ENCODE measurements at regions not wholly inside any gene's neighbourhood (a gene's known extent, or its start where the extent isn't known, plus 50 kb on each side); places are given as distances from the start of the nearest gene placed in this dataset.

GRCh38 chr18:40582105-40582504 lies 1372.9 kb upstream of the PIK3C3 start:
- no peak for DNase-seq

GRCh38 chr18:40577981-40578365 lies 1377.1 kb upstream of the PIK3C3 start:
- no peak for DNase-seq

- DNase-seq: no peak
Measured at GRCh38 chr18:40577239-40577980, 1377.6 kb upstream of the PIK3C3 start.

- no peak for DNase-seq
Measured at GRCh38 chr18:40576507-40577115, 1378.4 kb upstream of the PIK3C3 start.

- DNase-seq: no peak
Measured at GRCh38 chr18:40570615-40571014, 1384.4 kb upstream of the PIK3C3 start.

- DNase-seq: no peak
Measured at GRCh38 chr18:40569605-40570004, 1385.4 kb upstream of the PIK3C3 start.

- DNase-seq: no peak
Measured at GRCh38 chr18:40566510-40566844, 1388.6 kb upstream of the PIK3C3 start.

- DNase-seq: no peak
Measured at GRCh38 chr18:40565805-40566509, 1389.1 kb upstream of the PIK3C3 start.

- DNase-seq: no peak
Measured at GRCh38 chr18:40559556-40559955, 1395.5 kb upstream of the PIK3C3 start.

GRCh38 chr18:40558706-40559392 lies 1396.2 kb upstream of the PIK3C3 start:
- no peak for DNase-seq

GRCh38 chr18:40555914-40556313 lies 1399.1 kb upstream of the PIK3C3 start:
- no peak for DNase-seq

- no peak for DNase-seq
Measured at GRCh38 chr18:40553029-40553428, 1402.0 kb upstream of the PIK3C3 start.

- no peak for DNase-seq
Measured at GRCh38 chr18:40546875-40547274, 1408.2 kb upstream of the PIK3C3 start.

- DNase-seq: no peak
Measured at GRCh38 chr18:40534723-40535122, 1420.3 kb upstream of the PIK3C3 start.

GRCh38 chr18:40532046-40532445 lies 1423.0 kb upstream of the PIK3C3 start:
- DNase-seq: no peak

- DNase-seq: no peak
Measured at GRCh38 chr18:40531051-40531450, 1424.0 kb upstream of the PIK3C3 start.

- DNase-seq: no peak
Measured at GRCh38 chr18:40529478-40529877, 1425.6 kb upstream of the PIK3C3 start.

- DNase-seq: no peak
Measured at GRCh38 chr18:40524881-40525280, 1430.2 kb upstream of the PIK3C3 start.

GRCh38 chr18:40523287-40523686 lies 1431.7 kb upstream of the PIK3C3 start:
- DNase-seq: no peak

- no peak for DNase-seq
Measured at GRCh38 chr18:40501026-40501425, 1454.0 kb upstream of the PIK3C3 start.

GRCh38 chr18:40494603-40495002 lies 1460.4 kb upstream of the PIK3C3 start:
- DNase-seq: no peak

- no peak for DNase-seq
Measured at GRCh38 chr18:40493316-40493715, 1461.7 kb upstream of the PIK3C3 start.

- DNase-seq: no peak
Measured at GRCh38 chr18:40489301-40489700, 1465.7 kb upstream of the PIK3C3 start.

GRCh38 chr18:40485318-40485717 lies 1469.7 kb upstream of the PIK3C3 start:
- no peak for DNase-seq

All from CD4-positive, alpha-beta T cell treated with Interleukin-17A for 4 hours (primary cell).